Sigmoid colon (tissue), 4 donors: ENCODE measurements at regions not wholly inside any gene's neighbourhood (a gene's known extent, or its start where the extent isn't known, plus 50 kb on each side); places are given as distances from the start of the nearest gene placed in this dataset.

Experiments used
- CTCF ChIP-seq, 4 experiments: fragments of 450-650 bp in 3 of 4; fragments of 200-600 bp in 1 of 4; IDR thresholded peaks; one replicate each; pipeline ENCODE4 v1.5.1; 2016 to 2019; ENCODE audit warnings: antibody characterized with exemption in 4 of 4, mild to moderate bottlenecking in 3 of 4, moderate library complexity in 2 of 4
- POLR2A ChIP-seq, 2 donors: fragments of 450-650 bp; IDR thresholded peaks; one replicate each; pipeline ENCODE4 v1.6.1; 2016; ENCODE audit warnings: antibody characterized with exemption in 2 of 2, mild to moderate bottlenecking in 2 of 2, moderate library complexity in 2 of 2
- POLR2AphosphoS5 ChIP-seq, 4 donors: sonication (generic); formaldehyde crosslinking; IDR thresholded peaks; one replicate each; pipeline ENCODE4 v1.6.1; 2017; ENCODE audit warnings: antibody characterized with exemption in 4 of 4

GRCh38 chr3:148054999-148055398 is 642.7 kb upstream of the AGTR1 start:
- TF ChIP-seq POLR2A (IDR thresholded peaks at IDR 0.05) (no peak), CTCF (IDR thresholded peaks at IDR 0.05) (no peak), POLR2AphosphoS5 (IDR thresholded peaks at IDR 0.05) (no peak)
